Stomach (tissue), 4 donors: ENCODE measurements at regions not wholly inside any gene's neighbourhood (a gene's known extent, or its start where the extent isn't known, plus 50 kb on each side); places are given as distances from the start of the nearest gene placed in this dataset.

Experiments used
- CTCF ChIP-seq, 7 experiments: fragments of 450-650 bp in 4 of 7; fragments of 200-600 bp in 3 of 7; sonication (generic) in 3 of 7; IDR thresholded peaks; one replicate each; pipeline ENCODE4 v1.5.1; 2016 to 2019; ENCODE audit warnings: antibody characterized with exemption in 7 of 7, control low read depth in 2 of 7, mild to moderate bottlenecking in 1 of 7
- POLR2A ChIP-seq, 4 donors: fragments of 450-650 bp; IDR thresholded peaks; one replicate each; pipeline ENCODE4 v1.6.1; 2016; ENCODE audit warnings: antibody characterized with exemption in 4 of 4, control low read depth in 2 of 4, mild to moderate bottlenecking in 1 of 4, moderate library complexity in 1 of 4
- POLR2AphosphoS5 ChIP-seq, 3 donors: sonication (generic); formaldehyde crosslinking; IDR thresholded peaks; one replicate each; pipeline ENCODE4 v1.6.1; 2016; ENCODE audit warnings: antibody characterized with exemption in 3 of 3

- TF ChIP-seq CTCF (IDR thresholded peaks at IDR 0.05) (no peak), POLR2A (IDR thresholded peaks at IDR 0.05) (no peak), POLR2AphosphoS5 (IDR thresholded peaks at IDR 0.05) (no peak)
Measured at GRCh38 chr7:159215076-159215475, 70.4 kb upstream of the VIPR2 start.
